ENCODE measurements at regions not wholly inside any gene's neighbourhood (a gene's known extent, or its start where the extent isn't known, plus 50 kb on each side); places are given as distances from the start of the nearest gene placed in this dataset.

GRCh38 chr6:90440586-90441283 lies 144.1 kb upstream of the BACH2 start:
- TF ChIP-seq, protein P1, sequence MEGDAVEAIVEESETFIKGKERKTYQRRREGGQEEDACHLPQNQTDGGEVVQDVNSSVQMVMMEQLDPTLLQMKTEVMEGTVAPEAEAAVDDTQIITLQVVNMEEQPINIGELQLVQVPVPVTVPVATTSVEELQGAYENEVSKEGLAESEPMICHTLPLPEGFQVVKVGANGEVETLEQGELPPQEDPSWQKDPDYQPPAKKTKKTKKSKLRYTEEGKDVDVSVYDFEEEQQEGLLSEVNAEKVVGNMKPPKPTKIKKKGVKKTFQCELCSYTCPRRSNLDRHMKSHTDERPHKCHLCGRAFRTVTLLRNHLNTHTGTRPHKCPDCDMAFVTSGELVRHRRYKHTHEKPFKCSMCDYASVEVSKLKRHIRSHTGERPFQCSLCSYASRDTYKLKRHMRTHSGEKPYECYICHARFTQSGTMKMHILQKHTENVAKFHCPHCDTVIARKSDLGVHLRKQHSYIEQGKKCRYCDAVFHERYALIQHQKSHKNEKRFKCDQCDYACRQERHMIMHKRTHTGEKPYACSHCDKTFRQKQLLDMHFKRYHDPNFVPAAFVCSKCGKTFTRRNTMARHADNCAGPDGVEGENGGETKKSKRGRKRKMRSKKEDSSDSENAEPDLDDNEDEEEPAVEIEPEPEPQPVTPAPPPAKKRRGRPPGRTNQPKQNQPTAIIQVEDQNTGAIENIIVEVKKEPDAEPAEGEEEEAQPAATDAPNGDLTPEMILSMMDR (conservative IDR thresholded peaks at IDR 0.05; ENCODE audit: low read length), result no peak
- TF ChIP-seq EZH2phosphoT487 (IDR thresholded peaks at IDR 0.05; ENCODE audit: borderline replicate concordance, low read depth, low read length), result no peak
